ENCODE measurements at regions not wholly inside any gene's neighbourhood (a gene's known extent, or its start where the extent isn't known, plus 50 kb on each side); places are given as distances from the start of the nearest gene placed in this dataset.

GRCh38 chr9:1639166-1639565 is 376.0 kb upstream of the SMARCA2 start:
- DNase-seq (ENCODE audit: low read depth in 4 of 4, low spot score in 2 of 4) = no peak

GRCh38 chr9:1647776-1648175 is 367.4 kb upstream of the SMARCA2 start:
- no peak for DNase-seq (ENCODE audit: low read depth in 4 of 4, low spot score in 2 of 4)

GRCh38 chr9:1653282-1653681 is 361.9 kb upstream of the SMARCA2 start:
- DNase-seq (ENCODE audit: low read depth in 4 of 4, low spot score in 2 of 4) = no peak

- DNase-seq (ENCODE audit: low read depth in 4 of 4, low spot score in 2 of 4) = no peak
These were observed 356.3 kb upstream of the SMARCA2 start for GRCh38 chr9:1658661-1659362.

- DNase-seq (ENCODE audit: low read depth in 4 of 4, low spot score in 2 of 4) = no peak
These were observed 355.8 kb upstream of the SMARCA2 start for GRCh38 chr9:1659363-1659690.

GRCh38 chr9:1668441-1668840 is 346.7 kb upstream of the SMARCA2 start:
- DNase-seq (ENCODE audit: low read depth in 4 of 4, low spot score in 2 of 4) = no peak

- no peak for DNase-seq (ENCODE audit: low read depth in 4 of 4, low spot score in 2 of 4)
These were observed 341.8 kb upstream of the SMARCA2 start for GRCh38 chr9:1673300-1673699.

- DNase-seq (ENCODE audit: low read depth in 4 of 4, low spot score in 2 of 4) = no peak
These were observed 338.4 kb upstream of the SMARCA2 start for GRCh38 chr9:1676771-1677170.

GRCh38 chr9:1683951-1684350 is 331.2 kb upstream of the SMARCA2 start:
- DNase-seq (ENCODE audit: low read depth in 4 of 4, low spot score in 2 of 4) = no peak

- no peak for DNase-seq (ENCODE audit: low read depth in 4 of 4, low spot score in 2 of 4)
These were observed 316.2 kb upstream of the SMARCA2 start for GRCh38 chr9:1698991-1699390.

GRCh38 chr9:1701113-1701512 is 314.0 kb upstream of the SMARCA2 start:
- no peak for DNase-seq (ENCODE audit: low read depth in 4 of 4, low spot score in 2 of 4)

GRCh38 chr9:1702701-1703100 is 312.4 kb upstream of the SMARCA2 start:
- DNase-seq (ENCODE audit: low read depth in 4 of 4, low spot score in 2 of 4) = no peak

- peak in 1 of 4 donors; percentile 21 for DNase-seq (ENCODE audit: low read depth in 4 of 4, low spot score in 2 of 4)
These were observed 307.9 kb upstream of the SMARCA2 start for GRCh38 chr9:1707291-1707690.

GRCh38 chr9:1708219-1708618 is 306.9 kb upstream of the SMARCA2 start:
- DNase-seq (ENCODE audit: low read depth in 4 of 4, low spot score in 2 of 4) = no peak

- DNase-seq (ENCODE audit: low read depth in 4 of 4, low spot score in 2 of 4) = no peak
These were observed 305.8 kb upstream of the SMARCA2 start for GRCh38 chr9:1709347-1709746.

GRCh38 chr9:1712861-1713450 is 302.2 kb upstream of the SMARCA2 start:
- DNase-seq (ENCODE audit: low read depth in 4 of 4, low spot score in 2 of 4) = no peak

GRCh38 chr9:1713841-1714240 is 301.3 kb upstream of the SMARCA2 start:
- no peak for DNase-seq (ENCODE audit: low read depth in 4 of 4, low spot score in 2 of 4)

GRCh38 chr9:1717882-1718281 is 297.3 kb upstream of the SMARCA2 start:
- no peak for DNase-seq (ENCODE audit: low read depth in 4 of 4, low spot score in 2 of 4)

GRCh38 chr9:1718836-1719235 is 296.3 kb upstream of the SMARCA2 start:
- DNase-seq (ENCODE audit: low read depth in 4 of 4, low spot score in 2 of 4) = no peak

- no peak for DNase-seq (ENCODE audit: low read depth in 4 of 4, low spot score in 2 of 4)
These were observed 294.0 kb upstream of the SMARCA2 start for GRCh38 chr9:1721196-1721595.

- DNase-seq (ENCODE audit: low read depth in 4 of 4, low spot score in 2 of 4) = no peak
These were observed 292.7 kb upstream of the SMARCA2 start for GRCh38 chr9:1722404-1722803.

GRCh38 chr9:1723522-1724015 is 291.6 kb upstream of the SMARCA2 start:
- no peak for DNase-seq (ENCODE audit: low read depth in 4 of 4, low spot score in 2 of 4)
